Stimulated activated CD4-positive, alpha-beta T cell treated with anti-CD3 and anti-CD28 coated beads, TNF-alpha, amount 100 ng/mL, for 4 hours (primary cell): ENCODE measurements at regions not wholly inside any gene's neighbourhood (a gene's known extent, or its start where the extent isn't known, plus 50 kb on each side); places are given as distances from the start of the nearest gene placed in this dataset.

Experiments
- DNase-seq, 3 experiments: peaks; one replicate each; pipeline ENCODE4 v3.0.0-alpha.2; 2020; ENCODE audit warnings: low read depth in 3 of 3

DNA sequence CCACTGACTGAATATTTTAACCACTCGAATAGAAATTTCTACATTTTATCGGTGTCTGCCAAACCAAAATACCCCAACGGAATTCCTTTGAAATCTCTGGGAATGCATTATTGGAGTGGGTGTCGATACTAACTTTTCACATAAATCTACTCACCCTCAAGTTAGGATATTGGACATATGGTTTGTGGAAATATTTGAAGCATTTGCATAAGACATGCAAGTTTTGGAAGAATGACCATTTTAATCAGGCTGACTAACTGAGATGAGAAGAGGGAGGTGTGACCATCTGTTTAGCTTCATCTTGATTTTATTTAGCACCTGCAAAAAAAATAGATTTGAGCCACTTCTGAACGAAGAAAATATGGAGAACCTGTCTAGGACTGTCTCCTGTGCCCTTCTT lies 61.2 kb downstream of the KLF6 start:
- DNase-seq, result no peak

DNA sequence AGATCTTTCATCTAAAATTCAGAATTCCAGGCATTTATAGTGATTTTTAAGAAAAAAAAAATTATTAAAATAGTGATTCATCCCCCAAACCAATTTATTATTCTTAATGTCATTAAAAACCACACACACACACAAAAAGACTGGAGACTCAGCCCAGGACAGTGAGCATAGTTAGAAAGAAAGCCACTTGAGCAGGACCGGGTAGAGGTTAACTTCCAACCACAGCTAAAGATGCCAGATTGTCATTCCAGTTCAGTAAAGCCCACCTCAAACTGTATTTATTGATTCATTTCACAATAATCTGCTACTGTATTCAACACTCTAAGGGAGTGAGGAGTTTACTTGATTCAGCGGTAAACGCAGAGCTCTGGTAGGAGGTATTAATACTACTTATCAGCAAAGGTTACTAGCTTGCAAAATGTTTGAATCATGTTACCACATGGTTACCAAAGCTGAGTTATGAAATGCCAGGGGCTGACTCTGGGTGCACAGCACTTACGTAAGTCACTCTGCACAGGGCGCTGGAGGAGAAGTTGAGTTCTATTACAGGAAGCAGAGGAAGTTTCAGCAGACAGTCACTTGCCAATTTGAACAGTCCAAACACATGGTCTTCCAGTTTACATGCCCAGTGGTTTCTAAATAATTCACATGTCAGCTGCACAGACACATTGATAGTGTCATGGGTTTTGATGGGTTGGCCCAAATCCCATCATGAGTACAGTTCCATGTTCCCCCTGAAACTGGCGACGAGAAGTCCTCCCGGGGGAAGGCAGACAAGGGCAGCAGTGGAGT lies 64.6 kb downstream of the KLF6 start:
- DNase-seq, result no peak

DNA sequence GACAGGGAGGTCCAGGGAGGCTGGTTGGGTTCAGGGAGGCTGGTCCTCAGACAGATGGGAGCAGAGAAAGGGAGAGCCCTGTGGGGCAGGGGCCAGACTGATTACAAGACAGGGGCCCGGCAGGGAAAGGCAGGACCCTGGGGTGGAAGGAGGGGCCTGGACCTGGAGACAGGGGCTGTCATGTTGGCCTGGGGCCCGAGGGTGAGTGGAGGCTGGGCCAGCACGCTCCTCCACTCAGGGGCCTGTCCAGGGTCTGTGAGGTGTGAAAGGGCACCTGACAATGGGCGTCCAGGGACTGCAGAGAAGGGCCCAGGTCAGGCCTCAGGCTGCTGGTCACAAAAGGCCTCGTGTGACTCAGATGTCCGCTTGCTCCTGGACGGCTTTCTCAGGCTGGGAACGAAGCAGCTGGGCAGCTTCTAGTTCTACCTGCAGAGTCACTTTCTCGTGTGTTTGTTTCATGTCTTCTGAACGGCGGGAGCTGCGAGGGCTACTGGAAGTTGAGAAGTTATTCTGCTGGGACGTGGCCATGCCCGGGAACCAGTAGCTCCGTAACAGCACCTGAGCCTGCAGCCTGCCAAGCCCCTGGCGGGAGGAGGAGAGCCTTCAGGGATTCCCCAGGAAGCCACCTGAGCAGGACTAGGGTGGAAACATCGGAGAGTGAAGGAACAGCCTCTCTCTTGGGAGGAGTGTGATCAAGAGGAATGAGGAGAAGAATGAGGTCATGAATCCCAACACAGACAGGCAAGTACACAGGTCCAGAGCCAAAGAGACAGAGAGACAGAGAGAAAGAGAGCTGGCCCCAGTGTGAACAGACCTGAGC lies 65.8 kb downstream of the KLF6 start:
- no peak for DNase-seq

GRCh38 chr10:3716093-3716492 lies 68.9 kb downstream of the KLF6 start:
- no peak for DNase-seq

GRCh38 chr10:3714967-3715366 lies 70.0 kb downstream of the KLF6 start:
- no peak for DNase-seq

DNA sequence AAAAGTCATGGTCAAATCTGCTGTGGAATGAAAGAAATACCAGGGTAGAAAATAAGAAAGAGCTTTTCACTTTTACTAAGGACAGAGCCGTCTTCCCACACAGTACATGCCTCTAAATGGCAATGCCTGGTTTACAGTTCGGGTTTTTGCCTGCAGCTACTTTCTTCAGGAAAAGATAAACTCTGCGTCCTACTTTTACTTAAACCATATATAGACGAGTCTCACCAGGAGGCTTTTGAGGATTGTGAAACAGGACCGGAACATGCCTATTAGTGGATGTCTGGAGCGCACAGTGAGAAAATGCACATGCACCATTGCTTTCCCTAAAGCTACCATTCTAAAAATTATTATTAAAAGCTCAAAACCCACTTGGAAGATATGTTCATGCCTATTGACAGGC lies 70.5 kb downstream of the KLF6 start:
- no peak for DNase-seq

- no peak for DNase-seq
Measured at GRCh38 chr10:3712707-3713106, 72.3 kb downstream of the KLF6 start.

- no peak for DNase-seq
Measured at GRCh38 chr10:3711918-3712317, 73.1 kb downstream of the KLF6 start.

DNA sequence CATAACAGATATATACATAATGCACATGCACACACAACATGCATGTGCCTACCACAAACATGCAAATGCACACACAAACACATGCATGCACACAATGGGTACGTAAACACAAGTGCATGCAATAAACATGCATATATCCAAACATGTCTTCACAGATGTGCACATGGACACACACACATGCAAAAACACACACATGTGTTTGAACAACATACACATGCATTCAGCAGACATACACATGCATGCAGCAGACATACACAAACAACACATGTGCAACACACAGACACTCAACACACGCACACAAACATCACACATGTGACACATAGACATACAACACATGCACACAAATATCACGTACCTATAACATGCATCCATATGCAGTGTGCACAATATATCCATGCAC lies 74.2 kb downstream of the KLF6 start:
- no peak for DNase-seq

- no peak for DNase-seq
Measured at GRCh38 chr10:3709456-3710060, 75.5 kb downstream of the KLF6 start.

- no peak for DNase-seq
Measured at GRCh38 chr10:3708852-3709251, 76.2 kb downstream of the KLF6 start.

DNA sequence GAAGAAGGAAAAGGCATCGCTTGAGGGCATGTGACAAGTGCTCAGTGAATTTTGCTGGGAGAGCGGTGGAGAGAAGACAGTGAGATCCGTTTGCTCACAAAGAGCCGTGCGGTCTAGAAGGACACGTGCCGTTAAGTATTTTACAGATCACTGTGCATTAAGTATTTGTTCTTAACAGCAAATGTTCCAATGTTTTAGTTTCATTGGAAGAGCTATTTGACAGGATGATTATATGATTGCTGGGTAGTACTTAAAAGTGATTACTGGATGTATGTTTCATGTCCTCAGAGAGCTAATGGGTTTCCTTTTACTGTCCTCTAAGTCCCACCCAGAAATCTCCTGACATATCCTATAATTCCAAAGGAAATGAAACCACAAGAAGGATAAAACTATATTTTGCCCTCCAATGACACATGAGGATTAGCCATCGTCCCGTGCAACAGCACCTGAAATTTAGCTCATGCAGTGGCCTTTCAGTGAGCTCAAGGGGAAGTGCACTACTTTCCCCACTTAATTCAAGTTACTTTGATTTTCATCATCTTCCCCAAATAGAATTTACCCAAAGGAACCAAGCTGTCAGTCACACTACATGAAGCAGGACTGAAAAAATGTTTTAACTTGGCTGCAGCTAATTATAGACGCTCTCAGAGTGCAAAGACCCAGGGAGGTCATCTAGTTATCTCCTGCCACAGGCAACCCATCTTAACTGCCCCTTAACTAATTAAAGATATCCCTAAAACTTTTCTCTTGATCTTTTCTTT lies 80.3 kb downstream of the KLF6 start:
- no peak for DNase-seq

GRCh38 chr10:3702569-3702968 lies 82.4 kb downstream of the KLF6 start:
- DNase-seq, result no peak

DNA sequence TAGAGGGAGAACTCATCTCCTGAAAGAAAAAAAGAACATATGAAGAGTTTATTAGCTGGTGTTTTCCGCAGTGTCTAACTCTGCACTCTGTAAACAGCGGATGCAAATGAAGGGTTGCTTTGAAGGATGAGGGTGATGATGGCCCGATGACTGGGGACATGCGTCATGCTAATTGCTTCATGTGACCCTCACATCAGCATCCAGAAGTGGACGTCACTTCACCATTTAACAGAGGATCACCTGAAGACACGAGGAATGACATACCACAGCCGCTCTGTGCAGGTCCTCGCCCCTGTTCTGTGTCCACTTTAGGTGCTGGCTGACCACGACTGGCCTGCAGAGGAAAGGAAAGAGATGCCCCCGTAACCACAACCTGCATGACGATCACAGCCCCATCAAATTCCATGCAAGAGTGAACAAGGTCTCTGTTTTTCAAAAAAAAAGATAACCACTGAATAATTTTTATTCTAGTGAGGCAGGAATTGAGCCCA lies 82.9 kb downstream of the KLF6 start:
- DNase-seq, result no peak

DNA sequence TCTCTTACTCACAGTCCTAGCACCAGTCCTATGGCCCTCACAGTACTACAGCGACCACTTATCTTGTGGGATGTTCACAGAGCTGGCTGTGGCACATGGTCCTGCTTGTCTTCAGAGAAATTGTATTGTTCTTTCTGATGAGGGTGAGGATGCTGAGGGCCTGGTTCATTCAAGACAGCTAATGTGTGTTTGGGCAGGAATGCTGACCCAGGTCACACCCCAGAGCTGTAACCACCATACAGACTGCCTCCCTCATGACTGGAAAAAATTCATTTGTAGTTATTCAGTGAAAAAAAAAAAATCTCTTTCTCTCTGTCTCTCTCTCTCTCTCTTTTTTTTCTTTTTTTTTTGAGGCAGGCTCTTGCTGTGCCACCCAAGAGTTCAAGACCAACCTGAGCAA lies 83.5 kb downstream of the KLF6 start:
- no peak for DNase-seq

DNA sequence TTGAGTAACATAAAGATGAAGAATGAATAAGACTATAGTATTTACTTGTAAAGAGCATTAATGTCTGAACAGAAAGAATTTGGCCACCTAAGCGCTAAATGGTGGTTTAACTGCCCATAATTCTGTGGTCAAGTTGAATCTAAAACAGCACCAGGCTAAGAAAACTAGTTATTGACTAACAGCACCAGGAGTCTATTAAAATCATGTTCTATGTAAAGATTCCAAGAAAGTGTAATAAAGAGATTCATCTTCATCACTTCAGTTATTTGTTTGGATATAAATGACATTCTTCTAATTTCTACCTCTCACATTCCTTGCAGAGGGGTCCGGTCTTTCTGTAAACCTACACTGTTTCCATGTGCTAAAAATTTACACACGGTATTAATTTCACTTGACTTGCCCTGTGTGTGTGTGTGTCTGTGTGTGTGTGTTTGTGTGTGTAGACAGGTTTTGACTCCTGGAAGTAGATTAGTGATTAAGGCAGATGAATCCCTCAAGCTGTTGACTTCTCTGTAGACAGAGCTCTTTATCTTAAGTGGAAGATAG lies 84.4 kb downstream of the KLF6 start:
- DNase-seq, result no peak

DNA sequence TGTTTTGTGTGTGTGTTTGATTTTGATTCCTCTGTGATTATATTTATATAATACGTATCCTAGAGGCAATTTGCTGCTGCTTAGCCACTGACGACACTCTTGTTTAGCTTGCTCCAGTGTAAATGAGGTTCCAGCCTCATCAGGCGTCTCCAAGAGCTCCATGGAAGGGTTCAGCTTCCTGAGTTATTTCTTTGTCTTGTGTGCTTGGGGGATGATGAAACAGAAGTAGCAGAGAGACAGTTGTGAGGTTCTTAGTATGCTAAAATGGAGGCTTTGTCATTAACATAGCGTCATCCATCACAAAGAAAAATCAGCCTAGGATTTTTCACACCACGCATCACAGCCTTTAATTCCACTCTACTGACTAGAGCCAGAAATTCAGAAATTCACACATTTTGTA lies 85.1 kb downstream of the KLF6 start:
- no peak for DNase-seq

DNA sequence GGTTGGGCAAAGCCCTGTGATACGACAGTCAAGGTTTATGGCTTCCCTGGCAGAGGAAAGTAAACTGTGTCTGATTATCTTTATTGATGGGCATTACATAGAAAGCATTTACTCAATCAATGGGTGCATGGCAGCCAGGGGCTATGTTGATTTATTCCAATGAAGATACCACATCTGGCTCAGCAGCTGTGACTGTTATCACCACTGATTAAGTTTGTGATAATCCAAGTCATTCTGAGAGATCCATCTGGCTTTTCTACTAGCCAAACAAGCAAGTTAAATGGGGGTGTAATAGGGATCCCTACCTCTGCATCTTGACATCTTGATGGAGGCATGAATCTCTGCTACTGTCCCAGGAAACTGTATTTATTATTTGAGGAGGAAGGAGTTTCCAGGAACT lies 86.7 kb downstream of the KLF6 start:
- DNase-seq, result no peak

DNA sequence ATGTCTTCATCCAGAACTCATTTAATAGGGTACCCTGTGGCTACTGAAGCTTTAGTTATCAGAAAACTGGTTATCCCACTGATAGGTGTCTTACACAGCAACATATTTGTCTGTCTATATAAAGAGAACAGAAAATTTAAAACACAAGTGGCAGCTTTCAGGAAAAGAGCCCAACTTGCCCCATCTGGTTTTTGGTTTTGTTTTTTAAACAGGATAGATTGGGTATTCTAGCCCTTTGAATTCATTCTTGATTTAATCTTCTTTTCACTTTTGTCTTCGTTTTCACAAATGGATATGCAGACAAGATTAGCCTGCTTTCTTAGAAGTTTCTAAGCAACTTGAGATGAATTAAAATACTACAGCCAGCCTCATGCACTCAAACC lies 91.3 kb downstream of the KLF6 start:
- DNase-seq, result no peak

DNA sequence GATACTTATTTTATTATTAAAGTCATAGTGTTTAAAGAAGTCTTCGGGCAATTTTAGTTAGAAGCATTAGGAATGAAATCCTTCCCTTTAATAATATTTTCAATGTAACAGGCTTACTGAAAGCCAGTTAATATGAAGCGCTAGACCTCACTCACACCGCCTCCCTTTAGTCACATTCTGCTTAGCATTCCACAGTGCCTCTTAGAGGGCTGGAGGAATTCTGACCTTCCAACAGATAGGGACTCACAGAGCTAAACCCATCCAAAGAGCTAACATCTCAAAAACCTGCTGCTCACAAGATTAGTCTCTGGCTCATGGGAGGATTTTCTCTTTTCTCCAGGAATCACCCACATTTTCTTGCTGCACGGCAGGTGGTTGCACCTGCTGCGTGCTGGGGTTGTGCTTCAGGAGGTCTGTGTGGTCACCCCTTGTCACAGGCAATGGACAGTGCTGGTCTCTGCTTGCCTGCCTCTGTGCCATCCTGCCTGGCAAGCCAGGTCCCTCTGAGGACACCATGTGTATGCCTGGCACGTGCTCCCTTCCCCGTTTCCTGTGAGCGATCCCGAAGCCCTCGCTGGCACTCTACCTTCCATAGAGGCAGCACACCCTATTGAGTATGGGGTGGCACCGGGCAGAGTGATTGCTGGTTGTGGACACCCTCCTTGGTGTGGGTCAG lies 91.8 kb downstream of the KLF6 start:
- DNase-seq, result no peak

GRCh38 chr10:3692387-3692999 lies 92.5 kb downstream of the KLF6 start:
- no peak for DNase-seq
